GM12865 (cell line): ENCODE measurements at regions not wholly inside any gene's neighbourhood (a gene's known extent, or its start where the extent isn't known, plus 50 kb on each side); places are given as distances from the start of the nearest gene placed in this dataset.
"Not testable (repeated sequence)": the region's sequence is repeated elsewhere in the genome, so short reads cannot be mapped to it uniquely, and the experiment has no call there.

Source experiments
- DNase-seq: peaks from one replicate; pipeline ENCODE4 v3.0.0; 2010; ENCODE audit warnings: low read depth
- H3K4me3 ChIP-seq: 2 replicates; pipeline ENCODE4 v1.5.1; 2011; ENCODE audit warnings: mild to moderate bottlenecking, low read depth, low read length, control low read depth
- CTCF ChIP-seq: IDR thresholded peaks from 2 replicates; pipeline ENCODE4 v1.5.1; 2011; ENCODE audit warnings: low read length, control low read depth, low read depth, inconsistent platforms; ENCODE audit not compliant: insufficient read depth; ENCODE audit errors: missing control alignments

- no peak for DNase-seq
- H3K4me3 ChIP-seq = no peak overlapping the region
- no peak for TF ChIP-seq CTCF
Observed at GRCh38 chr9:115680231-115680630, 473.4 kb upstream of the PAPPA start.

GRCh38 chr9:115681585-115681984, 472.0 kb upstream of the PAPPA start:
- no peak overlapping the region for H3K4me3 ChIP-seq
- DNase-seq = no peak
- TF ChIP-seq CTCF = no peak

GRCh38 chr9:115686069-115686468, 467.5 kb upstream of the PAPPA start:
- no peak for DNase-seq
- no peak for TF ChIP-seq CTCF

GRCh38 chr9:115687356-115687755, 466.2 kb upstream of the PAPPA start:
- H3K4me3 ChIP-seq = no peak overlapping the region
- TF ChIP-seq CTCF = no peak
- DNase-seq = no peak

More at GRCh38 chr9:115686069-115686468, 467.5 kb upstream of the PAPPA start:
- H3K4me3 ChIP-seq = no peak overlapping the region

- no peak for DNase-seq
- H3K4me3 ChIP-seq = no peak overlapping the region
- TF ChIP-seq CTCF = no peak
Observed at GRCh38 chr9:115689331-115689730, 464.3 kb upstream of the PAPPA start.

- no peak for DNase-seq
- TF ChIP-seq CTCF = no peak
- H3K4me3 ChIP-seq = no peak overlapping the region
Observed at GRCh38 chr9:115690786-115691496, 462.6 kb upstream of the PAPPA start.

GRCh38 chr9:115691693-115692092, 461.9 kb upstream of the PAPPA start:
- DNase-seq = no peak
- no peak for TF ChIP-seq CTCF
- no peak overlapping the region for H3K4me3 ChIP-seq

- not testable (repeated sequence) for DNase-seq
Observed at GRCh38 chr9:115692868-115693267, 460.7 kb upstream of the PAPPA start.

More at GRCh38 chr9:115692868-115693267, 460.7 kb upstream of the PAPPA start:
- H3K4me3 ChIP-seq = not testable (repeated sequence)
